Right lobe of liver (tissue), 6 donors: ENCODE measurements at regions not wholly inside any gene's neighbourhood (a gene's known extent, or its start where the extent isn't known, plus 50 kb on each side); places are given as distances from the start of the nearest gene placed in this dataset.
"Not testable (repeated sequence)": the region's sequence is repeated elsewhere in the genome, so short reads cannot be mapped to it uniquely, and the experiment has no call there.

Experiments used
- ATAC-seq, 4 donors: fragments of 200-7000 bp; cut with Tn5 transposase; one replicate each; pipeline ENCODE4 v1.9.1; 2020; ENCODE audit warnings: mild to moderate bottlenecking in 4 of 4, moderate library complexity in 4 of 4
- DNase-seq, 3 donors: peaks; one replicate each; pipeline ENCODE4 v3.0.0-alpha.2; 2020
- H3K27ac ChIP-seq, 3 donors: fragments of 200-600 bp; one replicate each; pipeline ENCODE4 v1.8.0; 2022
- H3K27me3 ChIP-seq, 2 donors: fragments of 200-600 bp; one replicate each; pipeline ENCODE4 v1.8.0; 2022
- H3K36me3 ChIP-seq, 4 donors: fragments of 200-600 bp; sonication (generic) in 1 of 4; one replicate each; pipeline versions ENCODE4 v1.5.1 to v1.8.0; 2017 to 2022; ENCODE audit warnings: control low read depth in 1 of 4
- H3K4me1 ChIP-seq, 4 donors: fragments of 200-600 bp; sonication (generic) in 1 of 4; one replicate each; pipeline versions ENCODE4 v1.5.1 to v1.8.0; 2017 to 2022; ENCODE audit warnings: control low read depth in 1 of 4
- H3K4me3 ChIP-seq, 3 donors: fragments of 200-600 bp; one replicate each; pipeline ENCODE4 v1.8.0; 2022
- H3K9me3 ChIP-seq, 4 donors: fragments of 200-600 bp; sonication (generic) in 1 of 4; one replicate each; pipeline versions ENCODE4 v1.5.1 to v1.8.0; 2017 to 2022; ENCODE audit warnings: control low read depth in 1 of 4
- CTCF ChIP-seq, 4 donors: fragments of 200-600 bp in 3 of 4; fragments of 450-650 bp in 1 of 4; IDR thresholded peaks; one replicate each; pipeline versions ENCODE4 v1.5.1 to v1.8.0; 2016 to 2022; ENCODE audit warnings: antibody characterized with exemption in 4 of 4, mild to moderate bottlenecking in 2 of 4
- POLR2A ChIP-seq: fragments of 450-650 bp; IDR thresholded peaks from one replicate; pipeline ENCODE4 v1.6.1; 2017; ENCODE audit warnings: antibody characterized with exemption, mild to moderate bottlenecking
- WGBS: methylation state at CpG from one replicate; pipeline ENCODE4 v1.1.6; 2018; ENCODE audit warnings: low coverage, low lambda C conversion rate; ENCODE audit not compliant: insufficient coverage; ENCODE audit errors: missing lambda C conversion rate; 5-methylcytosine and 5-hydroxymethylcytosine counted together
- intact Hi-C, 2 donors: fragments of 100-400 bp; cut with DNase I; formaldehyde crosslinking; loops; one replicate each; pipeline versions ENCODE4 v1.11.2 to v1.14.1; 2022
- donor health status: DM: no; HTN: yes; CAD: no.
- donor health status: DM: no; HTN: no; CAD: no.
- donor health status: DM: no; HTN: no; CAD: no.
- donor health status: DM: no; HTN: yes; CAD: no.
- donor health status: DM: no; HTN: yes; CAD: no.

DNA sequence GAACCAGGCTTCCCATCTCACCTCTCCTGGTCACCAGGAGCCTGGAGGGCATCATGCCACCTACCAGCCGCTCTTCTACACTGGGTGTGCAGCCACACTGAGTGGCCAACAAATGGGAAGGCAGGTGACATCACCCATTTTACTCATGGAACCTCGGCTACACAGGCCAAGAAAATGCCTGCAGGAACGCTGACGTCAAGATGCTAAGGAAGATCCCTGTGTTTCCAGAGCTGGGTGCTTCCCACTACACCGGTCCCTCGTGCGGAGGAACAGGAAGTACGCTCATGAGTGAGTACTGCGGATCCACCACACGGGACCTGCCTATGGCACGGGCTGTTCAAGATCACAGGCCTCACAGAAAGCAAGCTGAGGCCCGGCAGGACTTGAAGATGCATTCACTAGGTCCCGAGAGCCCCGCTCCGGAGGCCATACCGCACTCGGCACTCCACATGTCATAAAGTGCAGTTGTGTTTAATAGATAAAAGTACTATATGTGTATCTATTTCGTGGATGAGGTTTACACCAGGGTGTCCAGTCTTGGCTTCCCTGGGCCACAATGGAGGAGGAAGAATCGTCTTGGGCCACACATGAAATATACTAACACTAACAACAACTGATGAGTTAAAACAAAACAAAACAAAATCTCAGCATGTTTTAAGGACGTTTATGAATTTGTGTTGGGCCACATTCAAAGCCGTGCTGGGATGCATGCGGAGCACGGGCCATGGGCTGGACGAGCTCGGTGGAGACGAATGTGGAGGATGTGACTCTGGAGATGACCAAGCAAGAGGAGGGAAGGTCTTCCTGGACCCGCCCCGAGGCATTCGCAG, 257.9 kb downstream of the THBS2 start:
- 73% methylated on average over 14 of the region's 29 CpGs for WGBS
- DNase-seq (no peak), ATAC-seq (no peak)
- no peaks in the 10 kb centered on the region for H3K4me1 ChIP-seq
- TF ChIP-seq POLR2A, result no peak
- TF ChIP-seq CTCF (IDR thresholded peaks at IDR 0.05), result no peak
- no peaks in the 10 kb centered on the region for H3K36me3 ChIP-seq
- intact Hi-C loops, result no loop called here
- H3K9me3 ChIP-seq, result no peaks in the 10 kb centered on the region
- H3K4me3 ChIP-seq, result no peak overlapping the region
- H3K27ac ChIP-seq, result no peak overlapping the region
- H3K27me3 ChIP-seq, result no peaks in the 10 kb centered on the region

DNA sequence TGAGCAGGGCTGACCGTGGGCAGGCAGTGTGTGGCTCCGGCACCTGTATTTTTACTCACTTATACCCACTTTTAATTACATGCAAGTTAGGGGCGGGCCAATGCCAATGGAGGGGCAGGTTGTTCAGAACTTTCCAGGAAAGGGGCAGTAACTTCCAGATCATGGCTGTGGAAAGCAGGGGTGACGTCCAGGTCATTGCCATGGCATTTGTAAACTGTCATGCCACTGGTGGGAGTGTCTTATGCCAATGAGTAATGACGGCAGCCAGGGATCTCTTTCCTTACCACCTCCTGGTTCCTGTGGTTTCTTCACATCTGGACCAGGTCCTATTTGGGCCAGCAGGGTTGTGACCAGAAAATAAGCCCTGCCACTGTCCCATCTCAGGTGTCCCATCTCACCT, 258.7 kb downstream of the THBS2 start:
- WGBS, result 54% methylated on average over 2 of the region's 5 CpGs
- intact Hi-C loops, result no loop called here
- H3K27ac ChIP-seq, result no peak overlapping the region
- no peaks in the 10 kb centered on the region for H3K9me3 ChIP-seq
- H3K36me3 ChIP-seq, result no peaks in the 10 kb centered on the region
- no peak for DNase-seq
- TF ChIP-seq CTCF (IDR thresholded peaks at IDR 0.05) (no peak), POLR2A (no peak)
- no peak for ATAC-seq
- H3K27me3 ChIP-seq, result no peaks in the 10 kb centered on the region
- H3K4me1 ChIP-seq, result no peaks in the 10 kb centered on the region
- no peak overlapping the region for H3K4me3 ChIP-seq

DNA sequence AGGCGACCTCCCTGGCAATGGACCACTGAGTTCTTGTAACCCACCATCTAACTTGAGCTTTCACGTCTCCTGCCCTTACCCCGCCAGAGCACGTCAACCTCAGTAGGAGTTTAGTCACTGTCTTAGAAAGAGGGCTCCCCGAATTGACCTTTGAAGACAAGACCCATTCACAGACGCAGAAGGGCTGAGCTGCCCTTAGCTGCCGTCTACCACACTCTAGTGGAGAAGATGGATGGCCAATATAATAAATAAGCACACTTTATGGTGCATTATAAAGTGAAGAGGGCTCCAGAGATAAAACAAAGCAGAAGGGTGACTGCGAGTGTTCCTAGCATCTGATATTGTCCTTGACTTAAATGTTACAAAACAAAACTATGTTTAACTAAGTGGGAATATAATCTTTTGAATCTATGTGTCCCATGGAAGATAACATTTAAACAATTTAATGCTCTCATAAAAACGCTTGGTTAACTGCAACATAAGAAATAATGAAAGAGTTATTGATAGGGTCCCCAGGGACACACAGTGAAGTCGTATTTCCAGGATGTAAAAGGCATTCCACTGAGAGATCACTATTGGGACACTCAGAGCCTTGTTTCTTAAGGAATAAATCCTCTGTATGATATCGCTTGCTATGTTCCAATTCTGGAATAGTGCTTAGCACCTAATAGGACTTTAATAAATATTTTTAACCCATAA, 261.1 kb downstream of the THBS2 start:
- H3K27me3 ChIP-seq, result no peaks in the 10 kb centered on the region
- 70% methylated on average over 11 of the region's 11 CpGs for WGBS
- DNase-seq, result no peak

DNA sequence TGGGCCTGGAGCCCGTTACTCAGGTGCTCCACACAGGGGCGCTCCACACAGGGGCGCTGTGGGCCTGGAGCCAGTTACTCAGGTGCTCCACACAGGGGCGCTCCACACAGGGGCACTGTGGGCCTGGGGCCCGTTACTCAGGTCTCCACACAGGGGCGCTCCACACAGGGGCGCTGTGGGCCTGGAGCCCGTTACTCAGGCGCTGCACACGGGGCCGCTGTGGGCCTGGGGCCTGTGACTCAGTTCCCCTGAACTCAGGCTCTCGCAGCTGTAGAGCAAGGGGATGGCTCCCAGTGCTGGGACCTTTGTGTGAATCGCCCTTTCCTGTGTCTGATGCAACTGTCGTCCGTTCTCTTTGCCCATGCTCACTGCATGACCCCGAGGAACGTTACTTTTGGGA, 262.0 kb downstream of the THBS2 start:
- H3K27me3 ChIP-seq, DNase-seq, H3K36me3 ChIP-seq, H3K27ac ChIP-seq, H3K4me3 ChIP-seq, intact Hi-C loops, H3K4me1 ChIP-seq, H3K9me3 ChIP-seq, ATAC-seq: not testable (repeated sequence)
- no CpG with 5 or more reads among the region's 17 CpGs for WGBS

More for the DNA sequence above, 261.1 kb downstream of the THBS2 start:
- Histone ChIP-seq H3K4me1 (no peaks in the 10 kb centered on the region), H3K36me3 (no peaks in the 10 kb centered on the region), H3K27ac (no peak overlapping the region), H3K9me3 (no peaks in the 10 kb centered on the region), H3K4me3 (no peak overlapping the region)
- no peak for ATAC-seq
- TF ChIP-seq CTCF (IDR thresholded peaks at IDR 0.05) (no peak), POLR2A (no peak)
- intact Hi-C loops, result no loop called here

- H3K27ac ChIP-seq, result no peak overlapping the region
- 81% methylated on average over 5 of the region's 22 CpGs for WGBS
These were observed 263.5 kb downstream of the THBS2 start for GRCh38 chr6:168990019-168990751.

More at GRCh38 chr6:168990019-168990751, 263.5 kb downstream of the THBS2 start:
- Histone ChIP-seq H3K27me3 (no peaks in the 10 kb centered on the region), H3K9me3 (no peaks in the 10 kb centered on the region), H3K36me3 (no peaks in the 10 kb centered on the region), H3K4me1 (no peaks in the 10 kb centered on the region), H3K4me3 (no peak overlapping the region)
- DNase-seq (no peak), ATAC-seq (no peak)
- TF ChIP-seq POLR2A (no peak), CTCF (IDR thresholded peaks at IDR 0.05) (no peak)
- intact Hi-C loops, result no loop called here
